Epidermal melanocyte (primary cell): ENCODE measurements at regions not wholly inside any gene's neighbourhood (a gene's known extent, or its start where the extent isn't known, plus 50 kb on each side); places are given as distances from the start of the nearest gene placed in this dataset.

ENCODE experiments used
- DNase-seq: peaks from one replicate; pipeline ENCODE4 v3.0.0; 2011; ENCODE audit warnings: low spot score; ENCODE audit not compliant: insufficient read length

GRCh38 chr11:92475819-92476218, 251.2 kb downstream of the FAT3 start:
- no peak for DNase-seq

GRCh38 chr11:92477686-92478085, 253.1 kb downstream of the FAT3 start:
- no peak for DNase-seq

- no peak for DNase-seq
These were observed 255.9 kb downstream of the FAT3 start for GRCh38 chr11:92480499-92480898.

GRCh38 chr11:92482492-92483060, 258.0 kb downstream of the FAT3 start:
- DNase-seq, result no peak

- no peak for DNase-seq
These were observed 260.0 kb downstream of the FAT3 start for GRCh38 chr11:92484570-92484969.

- no peak for DNase-seq
These were observed 265.3 kb downstream of the FAT3 start for GRCh38 chr11:92489826-92490399.

- DNase-seq, result no peak
These were observed 267.8 kb downstream of the FAT3 start for GRCh38 chr11:92492372-92492771.

GRCh38 chr11:92495107-92495793, 270.6 kb downstream of the FAT3 start:
- no peak for DNase-seq

GRCh38 chr11:92500453-92500852, 275.8 kb downstream of the FAT3 start:
- no peak for DNase-seq

GRCh38 chr11:92501066-92501739, 276.6 kb downstream of the FAT3 start:
- no peak for DNase-seq

- no peak for DNase-seq
These were observed 279.4 kb downstream of the FAT3 start for GRCh38 chr11:92504004-92504403.

GRCh38 chr11:92504534-92504933, 279.9 kb downstream of the FAT3 start:
- no peak for DNase-seq

GRCh38 chr11:92505689-92506088, 281.1 kb downstream of the FAT3 start:
- no peak for DNase-seq

GRCh38 chr11:92506809-92507336, 282.3 kb downstream of the FAT3 start:
- DNase-seq, result no peak

- DNase-seq, result no peak
These were observed 286.0 kb downstream of the FAT3 start for GRCh38 chr11:92510591-92510990.

GRCh38 chr11:92511522-92512203, 287.0 kb downstream of the FAT3 start:
- no peak for DNase-seq

GRCh38 chr11:92512204-92512569, 287.6 kb downstream of the FAT3 start:
- DNase-seq, result no peak

GRCh38 chr11:92523611-92524010, 299.0 kb downstream of the FAT3 start:
- DNase-seq, result no peak

- no peak for DNase-seq
These were observed 299.9 kb downstream of the FAT3 start for GRCh38 chr11:92524542-92524941.

- DNase-seq, result no peak
These were observed 302.8 kb downstream of the FAT3 start for GRCh38 chr11:92527467-92527866.

- DNase-seq, result peak; percentile 25
These were observed 303.4 kb downstream of the FAT3 start for GRCh38 chr11:92528001-92528400.
